NOMO-1 treated with dmso at 0.1 percent for 144 hours (cell line): ENCODE measurements at regions not wholly inside any gene's neighbourhood (a gene's known extent, or its start where the extent isn't known, plus 50 kb on each side); places are given as distances from the start of the nearest gene placed in this dataset.
"Not testable (repeated sequence)": the region's sequence is repeated elsewhere in the genome, so short reads cannot be mapped to it uniquely, and the experiment has no call there.

Experiments used
- DNase-seq: peaks from one replicate; lab custom pipeline; 2025; ENCODE audit not compliant: unreplicated experiment; lab: John Stamatoyannopoulos, UW

- DNase-seq, result not testable (repeated sequence)
These were observed 77.4 kb downstream of the LAT start for GRCh38 chr16:29062235-29062634.

DNA sequence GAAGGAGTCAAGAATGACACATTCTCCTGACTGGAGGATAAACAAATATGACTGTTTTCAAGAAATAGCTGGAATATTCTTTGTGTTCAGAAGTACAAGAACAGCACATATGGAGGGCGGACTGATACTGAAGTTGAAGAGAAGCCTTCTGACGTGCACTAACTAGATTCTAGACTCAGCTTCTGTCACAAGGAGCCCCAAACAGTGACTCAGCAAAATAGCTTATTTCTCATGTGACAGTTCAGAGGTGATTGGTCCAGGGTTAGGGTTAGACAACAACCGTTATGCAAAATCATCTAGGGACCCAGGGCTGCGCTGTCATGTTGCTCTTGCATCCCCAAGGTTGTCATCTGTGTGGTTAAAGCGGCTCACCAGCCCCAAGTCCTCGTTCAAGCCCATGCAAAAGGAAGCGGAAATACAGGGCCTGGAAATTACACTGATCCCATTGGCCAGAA, 76.6 kb downstream of the LAT start:
- not testable (repeated sequence) for DNase-seq

DNA sequence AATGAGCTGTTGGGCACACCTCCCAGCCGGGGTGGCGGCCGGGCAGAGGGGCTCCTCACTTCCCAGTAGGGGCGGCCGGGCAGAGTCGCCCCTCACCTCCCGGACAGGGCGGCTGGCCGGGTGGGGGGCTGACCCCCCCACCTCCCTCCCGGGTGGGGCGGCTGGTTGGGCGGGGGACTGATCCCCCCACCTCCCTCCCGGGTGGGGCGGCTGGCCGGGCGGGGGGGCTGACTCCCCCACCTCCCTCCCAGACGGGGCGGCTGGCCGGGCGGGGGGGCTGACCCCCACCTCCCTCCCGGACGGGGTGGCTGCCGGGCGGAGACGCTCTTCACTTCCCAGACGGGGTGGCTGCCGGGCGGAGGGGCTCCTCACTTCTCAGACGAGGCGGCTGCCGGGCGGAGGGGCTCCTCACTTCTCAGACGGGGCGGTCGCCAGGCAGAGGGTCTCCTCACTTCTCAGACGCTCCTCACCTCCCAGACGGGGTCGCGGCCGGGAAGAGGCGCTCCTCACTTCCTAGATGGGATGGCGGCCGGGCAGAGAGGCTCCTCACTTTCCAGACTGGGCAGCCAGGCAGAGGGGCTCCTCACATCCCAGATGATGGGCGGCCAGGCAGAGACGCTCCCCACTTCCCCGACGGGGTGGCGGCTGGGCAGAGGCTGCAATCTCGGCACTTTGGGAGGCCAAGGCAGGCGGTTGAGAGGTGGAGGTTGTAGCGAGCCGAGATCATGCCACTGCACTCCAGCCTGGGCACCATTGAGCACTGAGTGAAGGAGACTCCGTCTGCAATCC, 75.4 kb downstream of the LAT start:
- DNase-seq, result not testable (repeated sequence)

DNA sequence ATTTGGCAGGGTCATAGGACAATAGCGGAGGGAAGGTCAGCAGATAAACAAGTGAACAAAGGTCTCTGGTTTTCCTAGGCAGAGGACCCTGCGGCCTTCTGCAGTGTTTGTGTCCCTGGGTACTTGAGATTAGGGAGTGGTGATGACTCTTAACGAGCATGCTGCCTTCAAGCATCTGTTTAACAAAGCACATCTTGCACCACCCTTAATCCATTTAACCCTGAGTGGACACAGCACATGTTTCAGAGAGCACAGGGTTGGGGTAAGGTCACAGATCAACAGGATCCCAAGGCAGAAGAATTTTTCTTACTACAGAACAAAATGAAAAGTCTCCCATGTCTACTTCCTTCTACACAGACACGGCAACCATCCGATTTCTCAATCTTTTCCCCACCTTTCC, 74.7 kb downstream of the LAT start:
- not testable (repeated sequence) for DNase-seq
